Vagina (tissue), 2 donors: ENCODE measurements at regions not wholly inside any gene's neighbourhood (a gene's known extent, or its start where the extent isn't known, plus 50 kb on each side); places are given as distances from the start of the nearest gene placed in this dataset.

Experiments
- POLR2A ChIP-seq, 2 donors: fragments of 450-650 bp; IDR thresholded peaks; one replicate each; pipeline ENCODE4 v1.6.1; 2017; ENCODE audit warnings: antibody characterized with exemption in 2 of 2, mild to moderate bottlenecking in 2 of 2, moderate library complexity in 2 of 2
- POLR2AphosphoS5 ChIP-seq, 2 donors: sonication (generic); formaldehyde crosslinking; IDR thresholded peaks; one replicate each; pipeline ENCODE4 v1.9.0; 2017; ENCODE audit warnings: antibody characterized with exemption in 2 of 2, mild to moderate bottlenecking in 2 of 2, low read depth in 1 of 2; ENCODE audit not compliant: insufficient read depth in 1 of 2
- TF ChIP-seq, protein P1 (sequence below), 3 experiments: fragments of 450-650 bp in 2 of 3; fragments of 200-600 bp in 1 of 3; sonication (generic) in 1 of 3; IDR thresholded peaks; one replicate each; pipeline ENCODE4 v1.5.1; 2017 to 2019; ENCODE audit warnings: antibody characterized with exemption in 3 of 3, mild to moderate bottlenecking in 2 of 3, moderate library complexity in 2 of 3

GRCh38 chr1:229993894-229994293, 73.1 kb upstream of the GALNT2 start:
- TF ChIP-seq, protein P1, sequence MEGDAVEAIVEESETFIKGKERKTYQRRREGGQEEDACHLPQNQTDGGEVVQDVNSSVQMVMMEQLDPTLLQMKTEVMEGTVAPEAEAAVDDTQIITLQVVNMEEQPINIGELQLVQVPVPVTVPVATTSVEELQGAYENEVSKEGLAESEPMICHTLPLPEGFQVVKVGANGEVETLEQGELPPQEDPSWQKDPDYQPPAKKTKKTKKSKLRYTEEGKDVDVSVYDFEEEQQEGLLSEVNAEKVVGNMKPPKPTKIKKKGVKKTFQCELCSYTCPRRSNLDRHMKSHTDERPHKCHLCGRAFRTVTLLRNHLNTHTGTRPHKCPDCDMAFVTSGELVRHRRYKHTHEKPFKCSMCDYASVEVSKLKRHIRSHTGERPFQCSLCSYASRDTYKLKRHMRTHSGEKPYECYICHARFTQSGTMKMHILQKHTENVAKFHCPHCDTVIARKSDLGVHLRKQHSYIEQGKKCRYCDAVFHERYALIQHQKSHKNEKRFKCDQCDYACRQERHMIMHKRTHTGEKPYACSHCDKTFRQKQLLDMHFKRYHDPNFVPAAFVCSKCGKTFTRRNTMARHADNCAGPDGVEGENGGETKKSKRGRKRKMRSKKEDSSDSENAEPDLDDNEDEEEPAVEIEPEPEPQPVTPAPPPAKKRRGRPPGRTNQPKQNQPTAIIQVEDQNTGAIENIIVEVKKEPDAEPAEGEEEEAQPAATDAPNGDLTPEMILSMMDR (IDR thresholded peaks at IDR 0.05) = no peak
- TF ChIP-seq POLR2AphosphoS5 (IDR thresholded peaks at IDR 0.05; ENCODE audit: insufficient read depth in 1 of 2, low read depth in 1 of 2) = no peak
- no peak for TF ChIP-seq POLR2A (IDR thresholded peaks at IDR 0.05)
